Ovary (tissue), 3 donors: ENCODE measurements at regions not wholly inside any gene's neighbourhood (a gene's known extent, or its start where the extent isn't known, plus 50 kb on each side); places are given as distances from the start of the nearest gene placed in this dataset.

Experiments
- CTCF ChIP-seq, 3 donors: fragments of 450-650 bp in 2 of 3; fragments of 200-600 bp in 1 of 3; IDR thresholded peaks; one replicate each; pipeline versions ENCODE4 v1.5.1 to v1.8.0; 2016 to 2022; ENCODE audit warnings: antibody characterized with exemption in 3 of 3, mild to moderate bottlenecking in 1 of 3
- POLR2A ChIP-seq: fragments of 450-650 bp; IDR thresholded peaks from one replicate; pipeline ENCODE4 v1.6.1; 2017; ENCODE audit warnings: antibody characterized with exemption, mild to moderate bottlenecking, moderate library complexity
- donor health status: DM: no; HTN: no; CAD: no.

- TF ChIP-seq POLR2A (no peak), CTCF (IDR thresholded peaks at IDR 0.05) (no peak)
Observed at GRCh38 chrX:4179031-4179430, 465.6 kb upstream of the PRKX start.
